ENCODE measurements at regions not wholly inside any gene's neighbourhood (a gene's known extent, or its start where the extent isn't known, plus 50 kb on each side); places are given as distances from the start of the nearest gene placed in this dataset.

DNA sequence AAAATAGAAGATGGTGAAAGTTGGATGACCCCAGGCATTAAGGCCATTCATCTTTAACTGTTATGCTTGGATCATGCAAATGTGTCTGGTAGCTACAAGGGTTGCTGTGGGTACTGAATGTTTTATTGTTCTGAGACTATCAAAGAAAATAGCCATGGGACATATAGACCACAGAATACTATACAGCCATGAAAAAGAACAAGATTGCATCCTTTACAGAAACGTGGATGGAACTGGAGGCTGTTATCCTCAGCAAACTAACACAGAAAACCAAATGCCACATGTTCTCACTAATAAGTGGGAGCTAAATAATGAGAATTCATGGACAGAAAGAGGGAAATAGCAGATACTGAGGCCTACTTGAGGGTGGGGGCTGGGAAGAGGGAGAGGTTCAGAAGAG, 249.0 kb downstream of the LTN1 start:
- no peaks in the 10 kb centered on the region for H3K79me2 ChIP-seq (ENCODE audit: control insufficient read depth, low read length)
- H3K27ac ChIP-seq (ENCODE audit: low read depth, low read length), result no peak overlapping the region
- H4K20me1 ChIP-seq (ENCODE audit: control insufficient read depth, insufficient read depth, low read depth, low read length), result no peaks in the 10 kb centered on the region
- H3K4me2 ChIP-seq (ENCODE audit: low read length), result no peak overlapping the region
- no peaks in the 10 kb centered on the region; the same call in 1 of the 2 replicates for H3K27me3 ChIP-seq (ENCODE audit: control insufficient read depth, low read length)
- H3K9me2 ChIP-seq (replicated peaks; ENCODE audit: control insufficient read depth, low read length), result no peaks in the 10 kb centered on the region
- H3K36me3 ChIP-seq (ENCODE audit: control insufficient read depth, low read length), result no peaks in the 10 kb centered on the region
- peaks cover 6% of the 10 kb centered on the region for H3K4me1 ChIP-seq (ENCODE audit: control insufficient read depth, low read length)
- H3K9me3 ChIP-seq (ENCODE audit: control insufficient read depth, insufficient read depth, low read length), result no peaks in the 10 kb centered on the region
- H3K4me3 ChIP-seq (ENCODE audit: low read length), result no peak overlapping the region
- TF ChIP-seq, protein P1, sequence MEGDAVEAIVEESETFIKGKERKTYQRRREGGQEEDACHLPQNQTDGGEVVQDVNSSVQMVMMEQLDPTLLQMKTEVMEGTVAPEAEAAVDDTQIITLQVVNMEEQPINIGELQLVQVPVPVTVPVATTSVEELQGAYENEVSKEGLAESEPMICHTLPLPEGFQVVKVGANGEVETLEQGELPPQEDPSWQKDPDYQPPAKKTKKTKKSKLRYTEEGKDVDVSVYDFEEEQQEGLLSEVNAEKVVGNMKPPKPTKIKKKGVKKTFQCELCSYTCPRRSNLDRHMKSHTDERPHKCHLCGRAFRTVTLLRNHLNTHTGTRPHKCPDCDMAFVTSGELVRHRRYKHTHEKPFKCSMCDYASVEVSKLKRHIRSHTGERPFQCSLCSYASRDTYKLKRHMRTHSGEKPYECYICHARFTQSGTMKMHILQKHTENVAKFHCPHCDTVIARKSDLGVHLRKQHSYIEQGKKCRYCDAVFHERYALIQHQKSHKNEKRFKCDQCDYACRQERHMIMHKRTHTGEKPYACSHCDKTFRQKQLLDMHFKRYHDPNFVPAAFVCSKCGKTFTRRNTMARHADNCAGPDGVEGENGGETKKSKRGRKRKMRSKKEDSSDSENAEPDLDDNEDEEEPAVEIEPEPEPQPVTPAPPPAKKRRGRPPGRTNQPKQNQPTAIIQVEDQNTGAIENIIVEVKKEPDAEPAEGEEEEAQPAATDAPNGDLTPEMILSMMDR (IDR thresholded peaks at IDR 0.05; ENCODE audit: low read depth, low read length, poor library complexity, severe bottlenecking), result no peak
- TF ChIP-seq EZH2phosphoT487 (IDR thresholded peaks at IDR 0.05; ENCODE audit: borderline replicate concordance, low read length), result no peak
- no peaks in the 10 kb centered on the region for H3F3A ChIP-seq (ENCODE audit: control insufficient read depth, insufficient read depth)

DNA sequence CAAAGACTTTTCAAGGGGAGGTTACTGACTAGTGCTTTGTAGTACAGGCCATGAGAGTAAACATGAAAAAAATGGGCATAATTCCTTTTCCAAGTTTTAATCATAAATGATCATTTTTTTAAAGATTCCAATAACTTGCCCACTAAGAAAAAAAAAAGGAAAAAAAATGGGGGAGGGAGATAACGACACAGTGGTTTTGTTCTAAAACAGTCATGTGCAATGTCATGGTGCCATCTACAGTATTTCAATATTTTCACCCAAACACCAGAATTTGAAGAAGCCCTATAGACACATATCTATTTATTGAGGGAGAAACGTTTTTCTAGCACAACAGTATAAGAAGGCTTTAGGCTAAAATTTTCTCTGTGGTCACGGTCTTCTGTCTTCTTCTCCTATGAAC, 250.2 kb downstream of the LTN1 start:
- H3K9me3 ChIP-seq (ENCODE audit: control insufficient read depth, insufficient read depth, low read length), result no peaks in the 10 kb centered on the region
- peaks cover 6% of the 10 kb centered on the region for H3K4me1 ChIP-seq (ENCODE audit: control insufficient read depth, low read length)
- H3K9me2 ChIP-seq (replicated peaks; ENCODE audit: control insufficient read depth, low read length), result no peaks in the 10 kb centered on the region
- H3K79me2 ChIP-seq (ENCODE audit: control insufficient read depth, low read length), result no peaks in the 10 kb centered on the region
- TF ChIP-seq, protein P1 (IDR thresholded peaks at IDR 0.05; ENCODE audit: low read depth, low read length, poor library complexity, severe bottlenecking), result peak; percentile 18
- no peak for TF ChIP-seq EZH2phosphoT487 (IDR thresholded peaks at IDR 0.05; ENCODE audit: borderline replicate concordance, low read length)
- no peaks in the 10 kb centered on the region for H4K20me1 ChIP-seq (ENCODE audit: control insufficient read depth, insufficient read depth, low read depth, low read length)
- H3K36me3 ChIP-seq (ENCODE audit: control insufficient read depth, low read length), result no peaks in the 10 kb centered on the region
- no peaks in the 10 kb centered on the region for H3F3A ChIP-seq (ENCODE audit: control insufficient read depth, insufficient read depth)
- no peak overlapping the region for H3K4me2 ChIP-seq (ENCODE audit: low read length)
- H3K4me3 ChIP-seq (ENCODE audit: low read length), result no peak overlapping the region
- H3K27me3 ChIP-seq (ENCODE audit: control insufficient read depth, low read length), result no peaks in the 10 kb centered on the region; the same call in 1 of the 2 replicates
- H3K27ac ChIP-seq (ENCODE audit: low read depth, low read length), result no peak overlapping the region

DNA sequence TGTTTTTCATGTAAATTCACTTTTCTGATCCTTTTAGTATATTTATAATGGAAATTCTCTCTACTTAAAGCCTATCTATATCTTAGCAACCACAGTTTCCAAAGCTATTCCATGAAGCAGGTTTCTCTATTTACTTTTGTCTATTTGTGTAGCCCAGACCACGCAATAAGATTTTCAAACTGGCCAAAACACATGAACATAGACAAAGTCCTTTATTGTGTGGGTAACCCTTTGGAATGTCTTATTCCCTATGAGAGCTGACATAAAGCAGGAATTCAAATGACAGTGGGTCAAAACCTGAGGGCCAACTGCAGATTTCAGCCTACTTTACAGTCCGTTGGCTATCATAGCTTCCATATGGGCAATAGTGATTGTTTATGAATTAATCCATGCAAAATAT, 252.6 kb downstream of the LTN1 start:
- Histone ChIP-seq H3K27me3 (ENCODE audit: control insufficient read depth, low read length) (no peaks in the 10 kb centered on the region; the same call in 1 of the 2 replicates), H3K4me3 (ENCODE audit: low read length) (no peak overlapping the region), H3K27ac (ENCODE audit: low read depth, low read length) (no peak overlapping the region), H3K9me2 (replicated peaks; ENCODE audit: control insufficient read depth, low read length) (no peaks in the 10 kb centered on the region), H4K20me1 (ENCODE audit: control insufficient read depth, insufficient read depth, low read depth, low read length) (no peaks in the 10 kb centered on the region), H3K9me3 (ENCODE audit: control insufficient read depth, insufficient read depth, low read length) (no peaks in the 10 kb centered on the region), H3K4me1 (ENCODE audit: control insufficient read depth, low read length) (peaks cover under 1% of the 10 kb centered on the region), H3K79me2 (ENCODE audit: control insufficient read depth, low read length) (no peaks in the 10 kb centered on the region), H3K36me3 (ENCODE audit: control insufficient read depth, low read length) (no peaks in the 10 kb centered on the region), H3K4me2 (ENCODE audit: low read length) (no peak overlapping the region), H3F3A (ENCODE audit: control insufficient read depth, insufficient read depth) (no peaks in the 10 kb centered on the region)
- TF ChIP-seq EZH2phosphoT487 (IDR thresholded peaks at IDR 0.05; ENCODE audit: borderline replicate concordance, low read length), result no peak
- TF ChIP-seq, protein P1 (IDR thresholded peaks at IDR 0.05; ENCODE audit: low read depth, low read length, poor library complexity, severe bottlenecking), result no peak
